Superior temporal gyrus (tissue), 1 donor: ENCODE measurements at regions not wholly inside any gene's neighbourhood (a gene's known extent, or its start where the extent isn't known, plus 50 kb on each side); places are given as distances from the start of the nearest gene placed in this dataset.
A peak's percentile ranks its signal among the peaks of the same experiment; 100 is the strongest.
"Not testable (repeated sequence)": the region's sequence is repeated elsewhere in the genome, so short reads cannot be mapped to it uniquely, and the experiment has no call there.

Experiments used
- DNase-seq: peaks from one replicate; pipeline ENCODE4 v3.0.0-alpha.2; 2016; ENCODE audit errors: extremely low spot score

DNA sequence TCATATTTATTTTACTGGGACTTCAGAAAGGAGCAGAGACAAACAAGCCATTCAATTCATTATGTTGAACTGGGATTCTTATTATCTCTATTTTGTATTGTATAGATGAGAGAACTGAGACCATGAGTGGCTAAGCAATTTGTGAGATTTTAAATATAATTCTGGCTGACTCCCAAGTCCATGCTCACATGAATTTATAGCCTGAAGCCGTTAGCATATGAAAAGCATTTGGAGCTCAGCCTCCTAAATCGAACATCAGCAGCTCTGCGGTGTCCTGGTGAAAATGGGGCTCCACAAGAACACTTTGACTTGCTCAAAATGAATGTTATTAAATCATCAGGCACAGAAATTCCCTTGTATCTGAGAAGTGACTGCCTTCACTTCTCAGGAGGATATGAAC lies 96.8 kb upstream of the DPT start:
- DNase-seq: peak; percentile 38

DNA sequence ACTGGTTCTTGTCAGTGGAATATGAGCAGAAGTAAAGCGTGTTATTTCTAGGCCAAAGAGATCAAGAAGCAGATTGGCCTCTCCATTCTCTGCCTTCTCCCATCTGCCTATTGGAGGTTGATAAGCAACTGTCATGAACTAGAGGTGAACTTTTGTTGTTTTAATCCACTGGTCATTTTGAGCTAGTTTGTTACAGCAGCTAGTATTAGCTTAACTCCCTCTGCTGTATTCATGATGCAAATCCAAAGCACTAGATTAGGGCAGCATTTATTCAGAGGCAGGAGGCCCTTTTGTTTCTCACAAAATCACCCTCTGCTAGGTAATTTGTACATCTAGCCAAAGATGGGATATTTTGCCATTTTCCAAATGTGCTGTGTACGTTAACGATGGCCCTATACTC lies 97.3 kb upstream of the DPT start:
- DNase-seq: no peak

DNA sequence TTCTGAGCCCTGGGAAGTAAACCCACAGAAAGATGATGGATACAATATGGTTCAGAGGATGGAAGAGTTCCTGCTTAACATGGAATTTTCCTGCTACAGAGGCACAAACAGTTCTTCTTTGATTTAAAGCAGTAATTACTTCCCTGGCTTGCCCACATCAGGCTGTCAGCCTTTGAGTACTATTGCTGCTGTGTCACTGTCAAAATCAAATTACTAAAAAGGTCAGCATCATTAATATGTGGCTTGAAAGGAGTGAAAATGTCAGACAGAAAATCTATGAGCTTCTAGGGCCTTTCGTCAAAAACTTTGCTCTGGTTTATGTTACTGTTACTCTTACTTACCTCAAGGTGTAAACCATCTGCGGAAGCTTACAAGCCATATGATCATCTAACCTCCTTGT lies 98.6 kb upstream of the DPT start:
- no peak for DNase-seq

DNA sequence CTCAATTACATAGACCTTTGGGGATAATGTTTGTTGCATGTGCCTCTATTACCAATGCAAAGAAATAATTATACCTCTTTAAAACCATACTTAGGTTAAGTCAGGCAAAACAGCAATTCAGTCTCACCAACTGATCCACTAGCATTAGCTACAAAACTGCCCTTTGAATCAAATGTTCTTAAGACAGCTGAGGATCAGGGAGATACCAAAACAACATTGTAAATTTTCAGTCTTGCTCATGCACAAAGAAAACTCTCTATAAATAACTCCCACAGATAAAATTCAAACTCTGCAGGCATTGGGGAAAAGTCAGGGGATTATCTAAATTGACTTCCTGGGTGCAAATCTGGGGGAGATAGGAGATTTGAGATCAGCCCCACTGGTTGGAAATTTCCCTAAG lies 100.9 kb upstream of the DPT start:
- no peak for DNase-seq

DNA sequence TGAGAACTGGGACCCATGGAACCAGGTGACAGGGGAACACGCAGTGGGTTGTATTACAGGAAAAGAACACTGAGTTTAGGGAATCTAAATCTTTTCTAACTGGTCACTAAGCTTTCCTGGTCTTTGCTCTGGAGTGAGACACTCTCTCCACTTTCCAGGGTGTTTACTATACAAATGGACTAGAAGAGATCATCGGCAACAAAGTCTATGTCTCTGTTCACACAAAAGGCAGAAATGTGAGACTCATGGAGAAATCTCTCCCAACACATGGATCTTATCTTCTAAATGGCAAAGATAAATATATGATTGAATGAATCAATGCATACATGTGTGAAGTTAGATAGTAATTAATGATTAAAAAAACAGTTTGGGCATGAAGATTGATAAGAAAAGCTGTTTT lies 101.6 kb upstream of the DPT start:
- DNase-seq: no peak

DNA sequence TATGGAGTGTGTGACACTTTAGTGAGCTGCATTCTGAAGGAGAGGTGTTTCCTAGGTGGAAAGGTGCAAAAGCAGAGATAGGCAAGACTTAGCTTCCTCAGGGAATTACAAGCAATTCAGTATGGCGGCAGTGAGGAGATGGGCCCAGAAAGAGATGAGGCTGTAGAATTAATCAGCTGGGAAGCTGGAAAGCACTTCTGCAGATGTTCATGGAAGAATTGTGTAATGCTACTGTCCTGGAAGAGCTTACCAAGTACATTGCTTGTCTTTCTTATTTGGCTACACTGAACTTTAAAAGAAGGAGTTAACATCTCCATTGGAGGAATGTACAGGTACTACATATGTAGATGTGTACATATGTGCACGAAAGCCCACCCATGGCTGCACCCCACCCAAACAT lies 103.7 kb upstream of the DPT start:
- no peak for DNase-seq

DNA sequence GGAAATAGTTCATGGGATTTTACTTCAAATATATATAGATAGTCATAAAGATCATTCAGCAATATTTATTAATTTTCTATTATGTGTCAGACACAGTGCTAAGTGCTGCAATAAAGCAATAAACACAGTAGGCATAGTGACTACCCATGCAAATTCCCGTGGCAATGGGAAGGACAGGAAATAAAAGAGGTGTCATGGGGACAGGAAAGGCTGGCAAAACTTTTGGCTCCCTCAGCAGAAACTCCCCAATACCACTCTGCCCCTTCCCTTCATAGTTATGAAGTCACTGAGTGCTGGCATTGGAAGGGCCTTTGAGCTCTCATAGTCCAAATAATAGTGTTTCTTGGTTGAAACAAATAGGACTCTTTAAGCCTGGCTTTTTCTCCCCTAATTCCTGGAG lies 104.4 kb upstream of the DPT start:
- no peak for DNase-seq

DNA sequence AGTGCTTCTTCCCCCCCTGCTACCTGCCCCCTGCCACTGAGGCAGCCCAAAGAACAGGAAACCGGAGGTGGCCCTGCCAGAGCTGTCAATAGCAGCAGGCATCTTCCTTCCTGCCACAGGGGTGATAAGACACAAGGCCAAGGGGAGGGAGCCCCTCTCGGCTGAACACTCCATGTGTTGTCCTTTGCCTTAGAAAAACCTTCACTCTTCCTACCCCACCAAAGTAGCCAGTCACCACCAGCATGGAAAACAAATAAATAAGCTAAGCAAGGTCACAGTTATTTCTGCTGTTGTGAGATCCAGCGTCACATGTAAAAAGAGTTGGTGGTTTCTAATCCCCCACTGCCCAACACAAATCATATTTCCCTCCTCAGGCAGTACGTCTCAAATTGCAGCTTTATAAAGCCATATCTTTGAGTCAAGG lies 104.8 kb upstream of the DPT start:
- no peak for DNase-seq

DNA sequence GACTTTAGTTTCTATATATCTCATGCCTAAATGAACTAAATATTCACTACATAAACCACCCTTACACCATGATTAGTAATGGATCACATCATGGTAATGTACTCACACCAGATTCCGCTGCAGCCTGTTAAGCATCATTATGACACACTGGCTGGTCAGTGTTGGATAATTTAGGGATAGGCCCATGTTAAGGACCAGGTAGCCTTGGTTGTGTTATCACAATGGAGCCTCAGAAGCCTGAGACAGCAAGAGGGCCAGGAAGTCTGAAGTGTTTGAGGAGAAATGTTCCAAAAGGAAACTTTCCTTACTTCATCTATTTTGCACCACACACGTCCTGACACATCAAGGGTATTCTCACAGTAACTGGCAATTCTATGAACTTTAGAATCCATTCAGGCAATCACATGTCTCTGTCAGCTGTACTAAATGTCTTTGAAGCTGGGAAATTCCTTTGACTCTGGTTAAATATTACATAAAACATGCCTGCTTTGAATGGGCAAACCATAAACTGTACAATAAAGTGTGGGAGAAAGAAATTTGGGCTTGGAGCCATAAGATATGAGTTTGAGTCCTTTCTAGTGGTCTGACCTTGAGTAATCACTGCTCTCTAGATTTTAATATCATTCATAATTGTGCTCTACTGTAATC lies 105.3 kb upstream of the DPT start:
- DNase-seq: no peak

DNA sequence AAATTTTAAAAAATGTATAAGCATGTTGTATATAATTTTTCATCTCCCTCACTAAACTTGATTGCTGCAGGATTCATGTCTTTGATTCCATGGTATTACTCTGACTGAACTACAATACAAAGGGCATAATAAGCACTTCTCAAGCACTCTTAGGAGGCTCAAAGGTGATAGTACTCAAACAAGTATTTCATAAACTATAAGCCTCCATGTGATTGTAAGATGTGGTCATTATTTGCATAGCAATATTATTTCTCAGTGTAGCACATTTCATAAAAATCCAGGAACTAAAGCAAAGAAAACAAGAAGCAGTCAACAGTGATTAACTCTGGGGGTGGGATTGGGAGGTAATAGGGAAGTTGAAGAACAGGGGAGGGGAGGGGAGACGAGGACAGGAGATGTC lies 106.2 kb upstream of the DPT start:
- no peak for DNase-seq

DNA sequence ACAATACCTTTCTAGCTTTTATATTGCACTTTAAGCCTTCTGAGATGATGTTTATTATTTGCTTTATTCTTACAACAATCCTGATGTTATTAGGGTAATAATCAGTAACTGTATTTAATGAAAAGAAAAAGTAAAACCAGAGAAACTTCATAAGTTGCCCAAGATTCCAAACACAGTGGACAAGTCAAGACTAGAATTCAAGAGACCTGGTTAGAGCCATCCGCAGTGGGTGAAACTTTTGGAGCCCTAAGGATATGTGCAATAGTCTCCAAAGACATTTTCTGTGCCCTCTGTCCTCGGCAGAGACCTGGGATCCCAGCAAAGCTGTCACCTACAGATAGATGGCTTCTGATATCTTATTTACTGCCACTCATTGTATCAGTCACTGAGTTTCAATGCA lies 106.8 kb upstream of the DPT start:
- no peak for DNase-seq

DNA sequence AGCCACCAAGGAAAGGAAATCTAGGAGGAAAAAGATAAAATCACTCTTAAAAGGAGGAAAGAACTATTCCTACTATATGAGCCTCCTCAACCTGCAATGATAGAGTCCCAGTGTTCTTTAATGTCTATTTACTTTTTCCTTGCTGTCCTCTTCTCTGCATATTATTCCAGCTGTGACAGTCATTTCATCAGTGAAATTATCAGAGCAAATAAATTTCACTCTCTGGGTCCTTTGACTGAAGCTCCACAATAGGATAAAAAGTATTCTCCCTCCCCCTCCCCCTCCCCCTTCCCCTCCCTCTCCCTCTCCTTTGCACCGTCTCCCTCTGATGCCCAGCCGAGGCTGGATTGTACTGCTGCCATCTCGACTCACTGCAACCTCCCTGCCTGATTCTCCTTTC lies 107.5 kb upstream of the DPT start:
- no peak for DNase-seq

DNA sequence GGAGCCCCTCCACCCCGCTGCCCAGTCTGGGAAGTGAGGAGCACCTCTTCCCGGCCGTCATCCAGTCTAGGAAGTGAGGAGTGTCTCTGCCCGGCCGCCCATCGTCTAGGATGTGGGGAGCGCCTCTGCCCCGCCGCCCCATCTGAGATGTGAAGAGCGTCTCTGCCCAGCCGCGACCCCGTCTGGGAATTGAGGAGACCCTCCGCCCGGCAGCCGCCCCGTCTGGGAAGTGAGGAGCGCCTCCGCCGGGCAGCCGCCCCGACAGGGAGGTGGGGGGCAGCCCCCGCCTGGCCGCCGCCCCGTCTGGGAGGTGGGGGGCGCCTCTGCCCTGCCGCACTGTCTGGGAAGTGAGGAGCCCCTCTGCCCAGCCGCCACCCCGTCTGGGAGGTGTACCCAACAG lies 108.2 kb upstream of the DPT start:
- not testable (repeated sequence) for DNase-seq

DNA sequence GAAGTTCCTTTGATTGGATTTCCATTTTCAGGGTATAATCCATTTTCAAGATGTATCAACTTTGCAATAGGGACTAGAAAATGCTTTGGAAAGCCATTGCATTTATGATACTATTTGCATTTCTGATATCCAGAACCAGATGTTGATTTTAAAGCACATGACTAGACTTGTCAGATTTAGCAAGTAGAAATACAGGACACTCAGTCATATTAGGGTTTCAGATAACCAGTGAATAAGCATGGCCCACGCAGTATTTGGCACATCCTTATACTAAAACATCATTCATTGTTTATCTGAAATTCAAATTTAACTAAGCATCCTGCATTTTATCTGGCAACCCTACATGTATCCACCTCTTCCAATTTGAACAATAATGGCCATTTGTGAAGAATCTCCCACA lies 113.3 kb upstream of the DPT start:
- peak; percentile 36 for DNase-seq

DNA sequence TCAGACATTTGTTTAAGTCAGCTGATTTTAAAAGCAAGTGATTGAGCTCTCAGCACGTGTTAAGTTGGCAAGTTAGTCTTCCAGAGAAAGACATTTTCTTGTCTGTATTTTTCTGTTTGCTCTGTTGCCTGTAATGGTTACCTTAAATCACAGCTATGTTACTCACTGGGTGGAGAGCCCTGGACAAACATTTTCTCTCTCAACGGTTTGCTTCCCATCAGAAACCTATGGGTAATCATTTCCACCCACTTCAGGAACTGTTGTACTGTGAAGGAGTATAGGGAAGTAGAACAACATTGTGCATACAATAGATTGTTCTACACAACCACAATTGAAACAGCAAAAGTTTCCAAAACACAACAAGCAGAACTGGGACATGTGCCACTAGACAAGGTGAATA lies 113.9 kb upstream of the DPT start:
- DNase-seq: no peak

DNA sequence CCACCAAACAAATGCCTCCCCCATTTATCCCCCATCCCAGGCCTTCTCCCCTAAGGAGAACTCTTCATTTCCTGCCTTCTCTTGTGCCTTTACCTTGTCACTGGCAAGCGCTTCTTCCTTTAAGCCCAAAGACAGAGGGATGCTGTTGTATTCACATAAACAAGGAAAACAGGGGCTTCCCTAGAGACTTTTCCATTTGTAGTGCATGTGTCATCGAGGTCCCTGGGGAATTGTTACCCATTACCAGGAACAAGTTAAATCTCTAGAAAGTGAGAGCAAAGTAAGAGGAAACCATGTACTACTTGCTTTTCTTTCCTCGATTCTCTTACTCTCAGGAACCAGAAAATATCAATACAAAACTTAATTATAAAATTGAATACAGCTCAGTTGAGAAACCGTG lies 114.4 kb upstream of the DPT start:
- DNase-seq: no peak

DNA sequence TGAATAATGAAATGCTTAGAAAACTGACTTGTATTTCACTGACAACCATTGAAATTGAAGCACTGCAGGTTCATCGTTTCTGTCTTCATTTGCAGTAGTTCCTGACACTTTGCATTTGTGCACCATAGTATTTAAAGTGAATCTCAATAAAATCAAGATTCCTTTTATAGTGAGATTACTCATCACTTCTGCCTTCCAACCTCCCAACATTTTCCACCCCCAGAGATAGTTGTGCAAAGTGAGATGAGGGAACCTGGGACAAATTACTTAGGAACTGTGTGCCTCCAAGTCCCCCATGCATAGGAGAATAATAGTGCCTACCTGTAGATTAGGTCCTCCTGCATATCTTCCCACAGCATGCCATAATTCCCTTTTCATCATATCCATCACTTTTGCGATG lies 114.9 kb upstream of the DPT start:
- peak; percentile 40 for DNase-seq

DNA sequence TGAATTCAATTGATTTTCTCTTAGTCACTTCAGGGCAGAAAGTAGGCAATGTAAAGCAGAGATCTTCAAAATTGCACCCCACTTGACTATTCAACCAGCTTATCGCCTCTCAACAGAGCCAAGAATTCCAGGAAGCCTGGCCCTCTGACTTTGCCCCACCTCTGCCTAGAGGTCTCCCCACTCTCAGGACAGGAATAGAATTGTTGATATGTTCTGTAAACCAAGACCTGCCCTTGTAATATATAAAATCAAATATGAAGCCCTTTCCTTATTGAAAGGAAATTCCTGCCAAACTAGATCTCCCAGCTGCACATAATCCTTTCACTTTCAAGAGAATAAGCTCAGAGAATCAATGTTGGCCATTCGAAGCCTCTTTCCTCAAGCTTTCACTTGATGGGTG lies 116.1 kb upstream of the DPT start:
- DNase-seq: no peak

DNA sequence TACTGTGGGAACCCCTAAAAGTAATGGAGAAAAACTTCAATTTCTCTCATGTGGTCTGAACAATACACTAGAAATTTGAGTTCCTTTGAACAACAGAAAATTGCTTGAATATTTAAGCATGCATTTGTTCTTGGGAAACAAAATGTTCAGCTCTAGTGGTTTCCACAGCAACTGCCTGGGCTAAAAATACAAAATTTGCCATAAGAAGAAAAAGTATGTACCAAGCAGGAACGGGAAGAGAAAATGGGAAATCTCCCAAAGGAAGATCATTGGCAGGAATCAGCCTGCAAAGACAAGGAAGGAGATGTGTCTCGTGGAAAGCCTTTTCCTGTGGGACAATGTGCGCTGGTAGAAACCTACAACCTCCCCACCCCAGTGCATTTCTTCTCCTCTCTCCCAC lies 119.0 kb upstream of the DPT start:
- peak; percentile 74 for DNase-seq

DNA sequence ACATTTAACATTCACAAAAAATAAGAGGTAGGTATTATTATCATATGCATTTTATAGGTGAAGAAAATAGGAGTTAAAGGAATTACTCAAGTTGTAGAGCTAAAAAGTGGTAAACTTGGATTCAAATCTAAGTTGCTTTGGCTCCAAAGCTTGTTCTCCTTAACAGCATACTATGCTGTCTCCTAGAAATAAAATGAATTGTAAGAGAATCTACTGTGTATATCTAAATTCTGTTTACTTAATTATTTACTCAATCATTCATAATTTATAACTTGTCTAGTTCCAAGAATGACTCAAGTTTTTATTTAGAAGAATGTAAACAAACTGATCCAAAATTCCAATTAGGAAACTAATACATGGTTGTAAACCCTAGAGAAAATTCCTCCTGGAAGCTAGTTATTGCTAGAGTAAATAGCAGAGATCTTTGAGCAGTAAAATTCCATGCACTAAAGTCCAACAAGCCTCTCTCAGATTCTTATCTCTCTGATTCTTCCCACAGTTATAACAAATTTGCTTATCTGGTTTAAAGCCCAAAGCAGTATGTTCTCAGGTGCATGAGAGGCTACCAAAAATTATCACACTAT lies 132.5 kb upstream of the DPT start:
- DNase-seq: no peak

DNA sequence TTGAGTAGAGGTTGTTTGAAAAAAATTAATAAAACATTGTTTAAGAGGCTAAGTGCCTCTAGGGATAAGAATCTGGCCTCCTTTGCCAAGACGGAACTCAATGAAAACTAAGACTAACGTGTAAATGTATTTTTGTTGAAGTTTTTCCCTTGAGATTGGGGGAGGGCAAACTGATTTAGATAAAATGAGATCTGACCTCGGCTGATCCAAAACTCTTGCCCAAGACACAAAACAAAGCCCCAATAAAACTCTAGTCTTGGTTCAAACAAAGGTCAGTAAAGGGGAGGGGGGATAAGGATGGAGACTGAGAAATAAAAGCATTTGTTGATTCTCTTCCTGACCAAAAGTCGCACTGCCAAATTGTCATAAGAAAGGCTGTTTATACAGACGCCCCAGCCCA lies 134.8 kb upstream of the DPT start:
- no peak for DNase-seq

DNA sequence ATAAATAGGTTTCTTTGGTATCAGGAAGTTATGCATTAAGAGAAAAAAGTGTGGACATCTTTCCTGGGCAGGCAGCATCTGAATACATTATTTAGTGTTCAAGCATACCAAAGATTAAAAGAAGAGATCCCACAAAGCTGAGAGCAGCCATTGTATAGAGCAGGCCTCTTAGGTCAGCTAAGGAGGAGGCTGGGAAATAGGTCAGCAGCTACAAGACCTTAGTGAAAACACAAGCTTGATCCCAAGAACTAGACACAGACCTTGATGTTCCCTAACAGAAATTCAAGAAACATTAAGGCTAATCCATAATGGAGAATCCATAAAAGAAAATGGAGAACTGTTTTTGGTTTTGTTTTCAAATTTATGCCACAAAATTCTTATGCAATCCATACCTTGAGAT lies 135.3 kb upstream of the DPT start:
- DNase-seq: no peak

DNA sequence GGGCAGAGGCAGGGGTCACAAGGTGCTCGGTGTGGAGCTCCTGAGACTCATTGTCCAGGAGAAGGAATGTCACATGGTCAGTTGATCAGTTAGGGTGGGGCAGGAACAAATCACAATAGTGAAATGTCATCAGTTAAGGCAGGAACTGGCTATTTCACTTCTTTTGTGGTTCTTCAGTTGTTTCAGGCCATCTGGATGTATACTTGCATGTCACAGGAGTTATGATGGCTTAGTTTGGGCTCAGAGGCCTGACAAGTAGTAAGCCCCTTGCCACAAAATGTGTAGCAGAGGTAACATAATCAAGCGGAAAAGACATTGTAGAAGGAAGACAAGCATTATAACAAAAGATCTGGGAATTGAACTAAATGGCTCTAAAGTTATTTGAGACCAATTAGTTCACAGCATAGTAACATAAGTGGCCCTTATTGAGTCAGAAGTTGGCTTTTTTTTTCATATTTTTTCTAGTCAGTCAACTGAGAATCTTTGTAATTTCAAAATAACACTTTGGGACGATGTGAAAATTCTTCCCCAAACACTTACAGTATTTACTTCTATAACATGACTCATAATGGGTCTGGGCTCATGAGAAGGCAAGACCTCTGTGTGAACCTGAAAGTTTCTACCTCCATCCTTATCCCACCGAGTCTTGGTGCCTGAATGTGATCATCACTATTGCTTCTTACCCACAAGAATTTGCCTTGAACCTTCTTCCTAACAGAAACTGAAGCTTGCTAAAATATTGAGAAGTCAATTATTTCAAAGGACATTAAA lies 137.0 kb upstream of the DPT start:
- DNase-seq: no peak
